ENCODE measurements at regions not wholly inside any gene's neighbourhood (a gene's known extent, or its start where the extent isn't known, plus 50 kb on each side); places are given as distances from the start of the nearest gene placed in this dataset.

- intact Hi-C loops (cut with DNase I; ENCODE audit: low total_unique reads): no loop called here
- WGBS, 5 donors: 70 to 87% (median 75%) methylated on average over 1 of the region's 1 CpG
Measured at GRCh38 chr4:163077680-163078079, 89.0 kb downstream of the NAF1 start.

GRCh38 chr4:163072222-163072621, 94.5 kb downstream of the NAF1 start:
- H3K36me3 ChIP-seq: no peaks in the 10 kb centered on the region
- no peak for TF ChIP-seq POLR2A (IDR thresholded peaks at IDR 0.05)
- no peak for TF ChIP-seq POLR2AphosphoS5 (IDR thresholded peaks at IDR 0.05)
- TF ChIP-seq CTCF (IDR thresholded peaks at IDR 0.05 in 8 of 11, conservative IDR thresholded peaks at IDR 0.05 in 3 of 11): no peak
- intact Hi-C loops (cut with DNase I; ENCODE audit: low total_unique reads): no loop called here
- H3K9me3 ChIP-seq: no peaks in the 10 kb centered on the region
- no peak overlapping the region for H3K27ac ChIP-seq
- no peaks in the 10 kb centered on the region for H3K27me3 ChIP-seq (replicated peaks in 1 of 7)
- no peak overlapping the region for H3K4me3 ChIP-seq
- H3K4me1 ChIP-seq: no peaks in the 10 kb centered on the region
- 58 to 76% (median 73%) methylated on average over 4 of the region's 4 CpGs for WGBS, 5 donors
- DNase-seq: no peak

More at GRCh38 chr4:163077680-163078079, 89.0 kb downstream of the NAF1 start:
- TF ChIP-seq CTCF (IDR thresholded peaks at IDR 0.05 in 8 of 11, conservative IDR thresholded peaks at IDR 0.05 in 3 of 11) (no peak), POLR2AphosphoS5 (IDR thresholded peaks at IDR 0.05) (no peak), POLR2A (IDR thresholded peaks at IDR 0.05) (no peak)
- no peaks in the 10 kb centered on the region for H3K36me3 ChIP-seq
- H3K27me3 ChIP-seq (replicated peaks in 1 of 7): no peaks in the 10 kb centered on the region
- DNase-seq: no peak
- no peak overlapping the region for H3K4me3 ChIP-seq
- no peaks in the 10 kb centered on the region for H3K9me3 ChIP-seq
- no peak overlapping the region for H3K27ac ChIP-seq
- H3K4me1 ChIP-seq: no peaks in the 10 kb centered on the region

GRCh38 chr4:163071308-163071707, 95.4 kb downstream of the NAF1 start:
- intact Hi-C loops (cut with DNase I; ENCODE audit: low total_unique reads): no loop called here
- H3K27ac ChIP-seq: no peak overlapping the region
- TF ChIP-seq POLR2A (IDR thresholded peaks at IDR 0.05) (no peak), CTCF (IDR thresholded peaks at IDR 0.05 in 8 of 11, conservative IDR thresholded peaks at IDR 0.05 in 3 of 11) (no peak), POLR2AphosphoS5 (IDR thresholded peaks at IDR 0.05) (no peak)
- H3K27me3 ChIP-seq (replicated peaks in 1 of 7): no peaks in the 10 kb centered on the region
- no peaks in the 10 kb centered on the region for H3K4me1 ChIP-seq
- no peak for DNase-seq
- H3K9me3 ChIP-seq: no peaks in the 10 kb centered on the region
- no peaks in the 10 kb centered on the region for H3K36me3 ChIP-seq
- H3K4me3 ChIP-seq: no peak overlapping the region

- no peak overlapping the region for H3K27ac ChIP-seq
Measured at GRCh38 chr4:163070023-163070422, 96.7 kb downstream of the NAF1 start.

More at GRCh38 chr4:163070023-163070422, 96.7 kb downstream of the NAF1 start:
- no peak for TF ChIP-seq POLR2AphosphoS5 (IDR thresholded peaks at IDR 0.05)
- TF ChIP-seq POLR2A (IDR thresholded peaks at IDR 0.05): no peak
- no peak for TF ChIP-seq CTCF (IDR thresholded peaks at IDR 0.05 in 8 of 11, conservative IDR thresholded peaks at IDR 0.05 in 3 of 11)
- DNase-seq: no peak
- H3K27me3 ChIP-seq (replicated peaks in 1 of 7): no peaks in the 10 kb centered on the region
- no peaks in the 10 kb centered on the region for H3K36me3 ChIP-seq
- intact Hi-C loops (cut with DNase I; ENCODE audit: low total_unique reads): no loop called here
- 52 to 72% (median 62%) methylated on average over 2 of the region's 2 CpGs for WGBS, 5 donors
- H3K4me3 ChIP-seq: no peak overlapping the region
- no peaks in the 10 kb centered on the region for H3K9me3 ChIP-seq
- no peaks in the 10 kb centered on the region for H3K4me1 ChIP-seq

Data from spleen (tissue), 11 donors.